Ovary (tissue), 7 donors: ENCODE measurements at regions not wholly inside any gene's neighbourhood (a gene's known extent, or its start where the extent isn't known, plus 50 kb on each side); places are given as distances from the start of the nearest gene placed in this dataset.

Experiments used
- DNase-seq, 5 donors: peaks; one replicate each; pipeline ENCODE4 v3.0.0-alpha.2; 2019 to 2020
- H3K27ac ChIP-seq, 2 donors: fragments of 200-600 bp; one replicate each; pipeline versions ENCODE4 v1.5.1 to v1.8.0; 2019 to 2022
- H3K27me3 ChIP-seq: fragments of 200-600 bp; one replicate; pipeline ENCODE4 v1.8.0; 2022
- H3K36me3 ChIP-seq: fragments of 200-600 bp; sonication (generic); one replicate; pipeline ENCODE4 v1.5.1; 2019
- H3K4me1 ChIP-seq: one replicate; pipeline ENCODE4 v1.8.1; 2013; ENCODE audit warnings: mild to moderate bottlenecking, moderate library complexity; ENCODE audit not compliant: insufficient read depth
- H3K4me3 ChIP-seq: fragments of 200-600 bp; sonication (generic); one replicate; pipeline ENCODE4 v1.5.1; 2017
- H3K9me3 ChIP-seq, 2 donors: fragments of 200-600 bp in 1 of 2; sonication (generic) in 1 of 2; one replicate each; pipeline versions ENCODE4 v1.5.1 to v1.8.1; 2013 to 2019; ENCODE audit warnings: mild to moderate bottlenecking in 1 of 2, moderate library complexity in 1 of 2
- EP300 ChIP-seq: sonication (generic); formaldehyde crosslinking; IDR thresholded peaks from one replicate; pipeline ENCODE4 v1.6.1; 2017; ENCODE audit warnings: antibody characterized with exemption
- POLR2A ChIP-seq: fragments of 450-650 bp; IDR thresholded peaks from one replicate; pipeline ENCODE4 v1.6.1; 2017; ENCODE audit warnings: antibody characterized with exemption, mild to moderate bottlenecking, moderate library complexity
- WGBS, 3 donors: extraction: QIAGEN DNeasy Blood & Tissue Kit in 1 of 3; methylation state at CpG; one replicate each; pipeline versions ENCODE4 v1.1.5 to v1.1.7; 2013 to 2017; 5-methylcytosine and 5-hydroxymethylcytosine counted together
- intact Hi-C, 4 donors: fragments of 100-400 bp; cut with DNase I; formaldehyde crosslinking; loops; one replicate each; pipeline versions ENCODE4 v1.11.0 to v1.15.1; 2022 to 2023
- TF ChIP-seq, protein P1 (sequence below), 3 donors: fragments of 450-650 bp in 2 of 3; fragments of 200-600 bp in 1 of 3; IDR thresholded peaks; one replicate each; pipeline versions ENCODE4 v1.5.1 to v1.8.0; 2016 to 2022; ENCODE audit warnings: antibody characterized with exemption in 3 of 3, mild to moderate bottlenecking in 1 of 3
- donor health status: DM: no; HTN: no; CAD: no; lungs with moderate emphysema.
- donor health status: DM: no; HTN: no; CAD: no.
- donor health status: Bipolar disorder and iron deficiency.
- donor health status: DM: no; HTN: no; CAD: no.
- donor health status: DM: yes; HTN: yes; CAD: no.

DNA sequence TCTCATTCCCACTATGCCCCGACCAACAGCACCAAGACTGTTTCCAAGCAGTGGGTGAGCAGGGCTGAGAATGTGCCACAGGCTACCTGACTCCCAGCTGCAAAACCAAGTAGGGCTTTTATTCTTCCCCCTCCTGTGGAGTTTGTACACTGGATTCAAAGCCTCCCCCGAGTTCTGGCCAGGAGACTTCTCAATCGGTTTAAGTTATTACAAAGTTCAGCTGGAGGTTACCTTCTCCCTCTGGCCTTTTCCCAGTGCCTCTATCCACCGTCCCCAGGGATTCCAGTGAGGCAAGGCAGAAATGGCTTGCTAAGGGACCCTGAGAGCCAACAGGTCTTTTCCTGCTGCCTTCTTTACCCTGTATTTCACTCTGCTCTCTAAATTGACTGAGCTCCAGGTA, 217.0 kb downstream of the ADGRG6 start:
- Histone ChIP-seq H3K9me3 (no peaks in the 10 kb centered on the region), H3K27ac (no peak overlapping the region), H3K4me3 (no peak overlapping the region), H3K27me3 (no peaks in the 10 kb centered on the region), H3K36me3 (no peaks in the 10 kb centered on the region), H3K4me1 (no peaks in the 10 kb centered on the region)
- 47 to 56% (median 53%) methylated on average over 4 of the region's 4 CpGs for WGBS, 3 donors
- intact Hi-C loops, result no loop called here
- DNase-seq, result no peak
- no peak for TF ChIP-seq EP300
- TF ChIP-seq, protein P1, sequence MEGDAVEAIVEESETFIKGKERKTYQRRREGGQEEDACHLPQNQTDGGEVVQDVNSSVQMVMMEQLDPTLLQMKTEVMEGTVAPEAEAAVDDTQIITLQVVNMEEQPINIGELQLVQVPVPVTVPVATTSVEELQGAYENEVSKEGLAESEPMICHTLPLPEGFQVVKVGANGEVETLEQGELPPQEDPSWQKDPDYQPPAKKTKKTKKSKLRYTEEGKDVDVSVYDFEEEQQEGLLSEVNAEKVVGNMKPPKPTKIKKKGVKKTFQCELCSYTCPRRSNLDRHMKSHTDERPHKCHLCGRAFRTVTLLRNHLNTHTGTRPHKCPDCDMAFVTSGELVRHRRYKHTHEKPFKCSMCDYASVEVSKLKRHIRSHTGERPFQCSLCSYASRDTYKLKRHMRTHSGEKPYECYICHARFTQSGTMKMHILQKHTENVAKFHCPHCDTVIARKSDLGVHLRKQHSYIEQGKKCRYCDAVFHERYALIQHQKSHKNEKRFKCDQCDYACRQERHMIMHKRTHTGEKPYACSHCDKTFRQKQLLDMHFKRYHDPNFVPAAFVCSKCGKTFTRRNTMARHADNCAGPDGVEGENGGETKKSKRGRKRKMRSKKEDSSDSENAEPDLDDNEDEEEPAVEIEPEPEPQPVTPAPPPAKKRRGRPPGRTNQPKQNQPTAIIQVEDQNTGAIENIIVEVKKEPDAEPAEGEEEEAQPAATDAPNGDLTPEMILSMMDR (IDR thresholded peaks at IDR 0.05), result no peak

DNA sequence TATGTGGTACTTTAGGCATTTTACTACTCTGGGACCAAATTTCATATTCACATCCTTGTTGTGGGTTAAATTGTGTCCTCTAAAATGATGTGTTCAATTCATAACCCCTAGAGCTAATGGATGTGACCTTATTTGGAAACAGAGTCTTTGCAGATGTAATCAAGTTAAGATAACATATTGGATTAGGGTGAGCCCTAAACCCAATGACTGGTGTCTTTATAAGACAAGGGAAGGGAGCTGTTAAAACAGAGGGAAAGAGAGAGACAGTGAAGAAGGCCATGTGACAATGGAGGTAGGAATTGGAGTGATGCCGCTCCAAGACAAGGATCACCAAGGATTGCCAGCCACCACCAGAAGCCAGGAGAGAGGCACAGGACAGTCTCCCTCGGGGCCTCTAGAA, 220.0 kb downstream of the ADGRG6 start:
- intact Hi-C loops, result no loop called here
- H3K9me3 ChIP-seq, result no peaks in the 10 kb centered on the region
- no peaks in the 10 kb centered on the region for H3K4me1 ChIP-seq
- H3K27me3 ChIP-seq, result no peaks in the 10 kb centered on the region
- no peak for DNase-seq
- no peak overlapping the region for H3K27ac ChIP-seq
- TF ChIP-seq POLR2A (no peak), EP300 (no peak)
- TF ChIP-seq, protein P1 (IDR thresholded peaks at IDR 0.05), result no peak
- WGBS, 3 donors, result 76 to 85% (median 83%) methylated on average over 2 of the region's 2 CpGs
- no peaks in the 10 kb centered on the region for H3K36me3 ChIP-seq
- H3K4me3 ChIP-seq, result no peak overlapping the region

DNA sequence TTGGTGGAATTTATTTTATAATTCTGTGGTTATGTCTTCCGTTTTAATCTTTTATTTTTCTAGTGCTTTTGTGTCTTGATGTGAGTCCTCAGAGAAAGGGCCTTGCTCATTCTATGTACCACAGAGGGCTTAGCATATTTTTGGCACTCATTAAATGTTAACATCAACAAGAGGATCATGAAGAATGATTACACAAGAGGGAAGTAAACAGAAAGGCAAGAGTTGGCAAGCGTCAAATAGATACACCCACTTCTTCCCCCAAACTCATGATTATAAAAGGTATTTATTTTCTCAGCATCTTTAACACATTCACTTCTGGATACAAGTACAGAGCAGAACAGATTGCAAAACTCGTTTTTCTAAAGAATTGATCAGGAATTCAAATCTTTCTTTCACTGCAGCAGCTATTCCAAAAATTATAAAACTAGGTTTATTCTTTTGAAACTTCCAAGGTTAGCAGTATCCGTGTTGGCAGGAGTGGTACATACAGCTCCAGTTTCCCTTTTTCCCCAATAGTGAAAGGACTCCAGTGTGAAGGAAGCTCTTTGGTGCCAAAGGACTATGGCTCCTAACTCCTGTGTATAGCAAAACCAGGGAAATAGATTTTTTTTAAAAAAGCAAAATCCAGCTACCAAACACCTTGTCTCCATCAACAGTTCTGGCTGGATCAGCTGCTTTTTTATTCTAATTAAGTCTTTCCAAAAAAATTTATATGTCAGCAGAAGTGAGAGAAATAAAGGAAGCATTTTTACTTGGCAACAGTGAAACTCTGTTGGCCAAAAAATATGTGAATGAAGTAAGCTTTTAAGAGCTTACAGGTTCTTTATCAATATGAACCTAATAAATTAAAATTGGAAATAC, 221.9 kb downstream of the ADGRG6 start:
- no peak for DNase-seq
- no peak overlapping the region for H3K27ac ChIP-seq
- intact Hi-C loops, result no loop called here
- no peaks in the 10 kb centered on the region for H3K27me3 ChIP-seq
- no peaks in the 10 kb centered on the region for H3K9me3 ChIP-seq
- no peaks in the 10 kb centered on the region for H3K36me3 ChIP-seq
- WGBS, 3 donors, result 3 to 12% (median 5%) methylated on average over 4 of the region's 4 CpGs
- TF ChIP-seq, protein P1 (IDR thresholded peaks at IDR 0.05), result no peak
- no peak for TF ChIP-seq EP300
- no peak for TF ChIP-seq POLR2A
- H3K4me3 ChIP-seq, result no peak overlapping the region
- no peaks in the 10 kb centered on the region for H3K4me1 ChIP-seq

DNA sequence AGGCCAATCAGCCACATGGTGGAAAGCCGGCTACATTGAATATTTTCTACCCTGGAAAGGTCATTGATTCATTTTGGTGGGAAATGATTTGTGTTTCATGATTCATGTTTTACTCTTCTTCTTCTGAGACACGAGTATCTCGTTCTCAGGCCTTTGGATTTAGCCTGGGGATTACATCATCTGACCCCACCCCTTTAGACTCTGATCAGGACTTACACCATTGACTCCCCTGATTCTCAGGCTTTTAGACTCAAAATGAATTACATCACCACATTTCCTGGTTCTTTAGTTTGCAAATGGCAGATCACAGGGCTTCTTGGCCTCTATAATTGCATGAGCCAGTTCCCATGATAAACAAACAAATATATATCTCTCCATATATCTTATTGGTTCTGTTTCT, 228.8 kb downstream of the ADGRG6 start:
- Histone ChIP-seq H3K27me3 (no peaks in the 10 kb centered on the region), H3K27ac (no peak overlapping the region), H3K4me3 (no peak overlapping the region), H3K36me3 (no peaks in the 10 kb centered on the region), H3K4me1 (no peaks in the 10 kb centered on the region), H3K9me3 (no peaks in the 10 kb centered on the region)
- TF ChIP-seq, protein P1 (IDR thresholded peaks at IDR 0.05), result no peak
- TF ChIP-seq EP300, result no peak
- no peak for TF ChIP-seq POLR2A
- 69 to 79% (median 73%) methylated on average over 3 of the region's 3 CpGs for WGBS, 3 donors
- no peak for DNase-seq
- intact Hi-C loops, result no loop called here
